GM18520 (cell line): ENCODE measurements at regions not wholly inside any gene's neighbourhood (a gene's known extent, or its start where the extent isn't known, plus 50 kb on each side); places are given as distances from the start of the nearest gene placed in this dataset.

Source experiments
- ATAC-seq: cut with Tn5 transposase; IDR thresholded peaks from one replicate; pipeline ENCODE4 v1.9.1; 2021; ENCODE audit not compliant: unreplicated experiment

GRCh38 chr1:224504297-224505041, 69.9 kb upstream of the WDR26 start:
- ATAC-seq, result no peak

GRCh38 chr1:224505454-224506093, 71.0 kb upstream of the WDR26 start:
- ATAC-seq, result no peak

GRCh38 chr1:224506141-224506814, 71.7 kb upstream of the WDR26 start:
- ATAC-seq, result no peak

GRCh38 chr1:224507771-224508523, 73.3 kb upstream of the WDR26 start:
- no peak for ATAC-seq

- ATAC-seq, result no peak
Observed at GRCh38 chr1:224509907-224510306, 75.3 kb upstream of the WDR26 start.

GRCh38 chr1:224510880-224511645, 76.5 kb upstream of the WDR26 start:
- no peak for ATAC-seq

- no peak for ATAC-seq
Observed at GRCh38 chr1:224512600-224513151, 78.1 kb upstream of the WDR26 start.

GRCh38 chr1:224513383-224513782, 78.8 kb upstream of the WDR26 start:
- ATAC-seq, result no peak

GRCh38 chr1:224513787-224514209, 79.2 kb upstream of the WDR26 start:
- no peak for ATAC-seq

- ATAC-seq, result no peak
Observed at GRCh38 chr1:224517171-224517570, 82.6 kb upstream of the WDR26 start.

- no peak for ATAC-seq
Observed at GRCh38 chr1:224518528-224518927, 83.9 kb upstream of the WDR26 start.

GRCh38 chr1:224519874-224520273, 85.3 kb upstream of the WDR26 start:
- ATAC-seq, result no peak

- ATAC-seq, result no peak
Observed at GRCh38 chr1:224520808-224521207, 86.2 kb upstream of the WDR26 start.

GRCh38 chr1:224521904-224522734, 87.5 kb upstream of the WDR26 start:
- no peak for ATAC-seq

GRCh38 chr1:224523676-224524075, 89.1 kb upstream of the WDR26 start:
- no peak for ATAC-seq

- ATAC-seq, result no peak
Observed at GRCh38 chr1:224524679-224525078, 90.1 kb upstream of the WDR26 start.

- no peak for ATAC-seq
Observed at GRCh38 chr1:224525411-224526040, 90.6 kb upstream of the CNIH3 start.

- no peak for ATAC-seq
Observed at GRCh38 chr1:224526771-224527170, 89.3 kb upstream of the CNIH3 start.

- ATAC-seq, result no peak
Observed at GRCh38 chr1:224528900-224529299, 87.2 kb upstream of the CNIH3 start.
